SHP77 treated with DMSO at 0.1 percent for 48 hours (cell line): ENCODE measurements at regions not wholly inside any gene's neighbourhood (a gene's known extent, or its start where the extent isn't known, plus 50 kb on each side); places are given as distances from the start of the nearest gene placed in this dataset.
A peak's percentile ranks its signal among the peaks of the same experiment; 100 is the strongest.
"Not testable (repeated sequence)": the region's sequence is repeated elsewhere in the genome, so short reads cannot be mapped to it uniquely, and the experiment has no call there.

Experiments
- DNase-seq: peaks from one replicate; lab custom pipeline; 2025; lab: John Stamatoyannopoulos, UW

DNA sequence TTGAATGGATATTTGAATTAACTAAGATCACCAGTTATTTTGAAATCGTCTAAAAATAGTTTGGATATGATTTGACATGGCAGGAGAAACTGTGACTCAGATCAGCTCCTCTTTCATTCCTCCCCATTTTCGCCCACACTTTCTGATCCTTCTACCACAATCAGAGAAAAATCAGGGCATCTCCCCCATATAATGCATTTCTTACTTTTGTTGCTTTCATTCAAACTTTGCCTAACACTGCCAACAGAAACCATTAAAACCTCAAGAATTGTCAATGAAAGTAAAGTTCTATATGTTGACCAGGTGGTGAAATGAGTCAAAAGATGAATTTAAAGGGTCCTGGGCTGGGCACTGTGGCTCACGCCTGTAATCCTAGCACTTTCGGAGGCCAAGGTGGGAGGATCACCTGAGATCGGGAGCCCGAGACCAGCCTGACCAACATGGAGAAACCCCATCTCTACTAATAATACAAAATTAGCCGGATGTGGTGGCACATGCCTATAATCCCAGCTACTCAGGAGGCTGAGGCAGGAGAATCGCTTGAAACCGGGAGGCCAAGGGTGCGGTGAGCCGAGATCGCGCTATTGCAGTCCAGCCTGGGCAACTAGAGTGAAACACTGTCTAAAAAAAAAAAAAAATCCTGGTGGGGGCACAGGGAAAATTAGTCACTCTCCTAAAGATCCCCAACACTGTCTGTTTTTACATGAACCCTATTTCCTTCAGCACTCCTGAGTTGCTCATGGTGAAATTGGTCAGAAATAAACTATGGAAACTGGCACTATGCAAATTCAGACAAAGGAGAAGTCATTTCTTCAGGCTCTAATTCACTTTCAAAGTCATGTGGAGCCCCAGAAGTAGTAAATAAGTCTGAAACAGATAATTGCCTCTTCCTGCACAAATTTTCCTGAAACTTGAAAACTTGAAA is 122.8 kb upstream of the NOCT start:
- DNase-seq = no peak

DNA sequence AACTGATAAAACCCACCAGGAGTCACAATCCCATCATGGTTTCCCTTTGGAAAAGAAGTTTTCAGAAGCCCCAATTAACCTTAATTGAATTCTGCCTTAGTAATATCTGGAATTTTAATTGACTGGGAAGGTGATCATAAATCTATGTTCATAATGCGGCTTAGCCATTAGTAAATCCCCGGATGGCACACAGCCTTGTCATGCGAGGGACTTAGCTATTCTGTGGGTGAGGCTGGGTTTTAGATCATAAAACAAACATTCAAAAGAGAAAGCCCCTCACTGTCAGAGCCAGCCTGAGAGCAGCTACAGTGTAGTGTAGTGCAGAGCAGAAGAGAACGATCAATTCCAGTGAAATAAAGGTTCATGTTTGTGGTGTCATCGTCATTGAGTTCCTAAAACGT is 124.0 kb upstream of the NOCT start:
- DNase-seq = peak; percentile 29

DNA sequence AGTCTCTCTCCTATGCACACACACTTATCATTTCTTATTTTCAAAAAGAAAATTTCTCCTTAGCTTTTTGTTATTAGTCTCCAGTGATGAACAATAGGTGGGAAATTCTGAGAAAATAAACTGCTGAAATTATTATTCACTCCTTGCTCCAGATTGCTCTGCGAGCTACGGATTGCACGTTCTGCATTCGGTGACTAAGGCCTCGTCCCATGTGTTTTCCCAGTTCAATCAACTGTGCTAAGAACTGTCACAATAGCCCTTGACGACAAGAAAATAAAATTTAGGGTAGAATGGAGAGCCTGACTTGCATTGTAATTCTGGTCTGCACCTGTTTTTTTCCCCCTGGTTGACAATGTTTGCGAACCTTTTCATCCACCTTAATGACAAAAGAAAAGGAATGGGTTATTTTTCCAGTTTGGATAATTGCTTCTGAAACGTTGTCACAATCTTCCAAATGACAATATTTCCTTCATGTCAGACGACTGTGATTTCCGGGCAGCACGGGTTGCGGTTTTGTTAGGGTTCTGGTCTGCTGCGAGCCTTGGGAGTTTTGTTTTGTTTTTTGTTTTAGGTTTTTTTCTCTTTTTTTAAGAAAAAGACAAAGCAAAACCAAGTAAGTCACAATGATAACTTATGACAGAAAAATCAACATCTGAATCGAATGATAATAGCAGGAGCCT is 124.5 kb upstream of the NOCT start:
- DNase-seq = no peak

GRCh38 chr4:138889216-138889615 is 126.4 kb upstream of the NOCT start:
- no peak for DNase-seq

- DNase-seq = no peak
These were observed 127.8 kb upstream of the NOCT start for GRCh38 chr4:138887741-138888140.

DNA sequence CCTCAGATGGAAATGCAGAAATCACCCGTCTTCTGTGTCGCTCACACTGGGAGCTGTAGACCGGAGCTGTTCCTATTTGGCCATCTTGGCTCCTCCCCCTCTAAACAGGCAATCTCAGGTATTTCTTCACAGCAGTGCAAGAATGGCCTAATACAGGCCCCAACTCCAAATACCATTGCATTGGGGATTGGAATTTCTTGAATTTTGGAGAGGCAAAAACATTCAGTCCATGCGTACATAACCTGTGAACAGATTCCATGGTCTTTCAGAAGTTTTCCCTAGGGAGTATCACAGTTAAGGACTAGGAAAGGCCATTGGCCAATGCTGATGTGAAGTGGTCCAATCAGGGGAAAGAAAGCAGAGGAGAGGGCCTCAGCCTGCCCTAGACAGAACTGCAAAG is 128.2 kb upstream of the NOCT start:
- DNase-seq = no peak

DNA sequence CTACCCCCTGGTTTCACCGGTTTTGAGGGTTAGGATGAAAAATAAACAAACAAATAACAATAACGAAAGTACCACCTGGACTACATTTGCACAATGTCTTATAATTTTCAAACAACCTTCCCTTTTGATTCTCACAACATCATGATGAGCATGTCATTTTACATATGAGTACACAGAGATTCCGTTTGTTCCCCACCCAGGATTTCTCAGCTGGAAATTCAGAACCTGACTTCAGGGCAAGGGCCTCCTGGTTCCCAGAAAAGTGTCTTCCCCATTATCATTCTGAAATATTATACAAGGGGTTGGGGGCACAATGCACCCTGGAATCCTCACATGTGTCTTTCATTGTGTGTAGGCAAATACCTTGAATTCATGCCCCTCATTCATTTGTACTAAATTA is 135.8 kb upstream of the NOCT start:
- no peak for DNase-seq

GRCh38 chr4:138875891-138876608 is 139.5 kb upstream of the NOCT start:
- DNase-seq = no peak

DNA sequence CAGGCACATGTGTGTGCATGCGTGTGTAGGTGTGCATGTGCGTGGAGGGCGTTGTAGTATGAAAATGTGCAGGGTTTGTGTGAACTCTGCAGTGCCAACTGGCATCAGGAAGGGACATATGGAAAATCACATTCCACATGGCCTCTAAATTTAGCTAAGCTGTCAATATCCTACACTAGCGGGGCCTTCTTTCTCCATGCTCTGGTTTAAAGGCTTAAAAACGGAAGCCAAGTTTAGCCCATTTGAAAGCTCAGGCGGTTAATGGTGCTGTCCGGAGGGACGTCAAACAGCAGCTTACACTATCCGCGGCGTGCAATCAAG is 144.1 kb upstream of the NOCT start:
- no peak for DNase-seq

DNA sequence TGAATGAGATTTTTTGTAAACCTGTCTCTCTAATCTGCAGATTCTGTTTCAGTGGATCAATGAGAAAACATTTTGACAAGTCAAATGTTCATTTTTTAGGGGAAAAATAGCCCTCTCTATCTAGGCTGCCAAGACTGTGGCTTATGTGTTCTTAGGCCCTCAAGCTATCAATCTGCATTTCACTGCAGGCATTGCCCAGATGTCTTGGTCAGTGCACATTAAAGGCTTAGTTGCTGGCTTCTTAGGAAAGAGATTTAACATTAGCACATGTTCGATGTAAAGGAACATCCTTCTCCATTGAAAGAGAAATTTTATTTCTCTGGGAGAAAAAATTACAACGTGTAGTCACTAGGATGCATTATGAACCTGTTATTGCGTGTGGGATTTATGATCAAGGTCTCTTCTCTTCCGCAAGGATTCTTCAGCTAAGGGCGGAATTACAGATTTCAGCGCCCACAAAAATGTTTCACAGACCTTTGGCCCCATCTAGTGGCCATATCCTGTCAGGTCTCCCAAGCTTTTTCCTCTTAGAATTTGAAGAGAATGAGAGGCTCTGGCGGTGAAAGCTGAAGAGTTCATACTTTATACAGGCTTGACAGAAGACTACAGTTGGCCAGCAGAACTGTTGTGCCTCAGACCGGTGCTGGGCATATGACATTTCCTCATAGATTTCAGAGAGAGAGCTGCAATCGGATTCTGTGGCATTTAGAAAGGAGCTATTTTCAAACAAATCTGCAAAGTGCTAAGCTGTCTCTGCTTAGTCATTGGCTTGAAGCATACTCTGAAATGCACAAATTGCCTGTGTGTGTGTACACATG is 144.6 kb upstream of the NOCT start:
- DNase-seq = peak; percentile 35

- no peak for DNase-seq
These were observed 145.9 kb upstream of the NOCT start for GRCh38 chr4:138869631-138870030.

- no peak for DNase-seq
These were observed 146.4 kb upstream of the NOCT start for GRCh38 chr4:138869165-138869564.

- DNase-seq = no peak
These were observed 147.0 kb upstream of the NOCT start for GRCh38 chr4:138868562-138868961.

DNA sequence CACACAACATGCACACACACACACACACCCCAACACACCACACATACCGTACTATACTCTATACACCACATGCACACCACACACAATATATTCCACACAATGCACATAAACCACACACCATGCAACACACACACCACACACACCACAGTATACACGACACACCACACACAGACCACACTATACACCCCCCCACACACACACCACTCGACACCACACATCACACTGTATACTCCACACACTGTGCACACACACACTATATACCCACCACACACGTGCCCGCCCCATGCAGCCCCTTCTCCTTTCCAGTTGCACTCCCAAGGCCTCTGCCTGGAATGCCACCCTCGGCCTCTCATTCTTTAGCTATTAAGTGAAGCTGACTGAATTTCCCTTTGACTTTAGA is 148.2 kb upstream of the NOCT start:
- no peak for DNase-seq

- DNase-seq = no peak
These were observed 149.3 kb upstream of the NOCT start for GRCh38 chr4:138866314-138866713.

DNA sequence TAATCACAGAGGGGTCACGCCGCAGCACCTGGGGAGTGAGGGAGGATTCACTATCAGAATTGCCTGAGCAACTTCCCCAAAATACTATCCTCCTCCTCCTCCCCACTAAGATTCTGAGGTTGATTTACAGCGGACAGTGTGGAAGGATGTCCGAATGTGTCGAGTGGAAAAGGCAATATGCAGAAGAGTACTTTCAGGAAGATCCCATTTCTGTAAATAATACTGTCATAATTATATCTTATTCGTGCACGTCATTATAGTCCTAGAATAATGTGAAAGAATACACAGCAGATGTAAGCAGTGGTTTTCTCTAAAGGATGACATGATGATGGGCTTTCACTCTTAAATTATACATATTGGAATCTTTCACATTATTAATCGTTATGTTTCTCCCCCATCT is 149.8 kb upstream of the NOCT start:
- no peak for DNase-seq

DNA sequence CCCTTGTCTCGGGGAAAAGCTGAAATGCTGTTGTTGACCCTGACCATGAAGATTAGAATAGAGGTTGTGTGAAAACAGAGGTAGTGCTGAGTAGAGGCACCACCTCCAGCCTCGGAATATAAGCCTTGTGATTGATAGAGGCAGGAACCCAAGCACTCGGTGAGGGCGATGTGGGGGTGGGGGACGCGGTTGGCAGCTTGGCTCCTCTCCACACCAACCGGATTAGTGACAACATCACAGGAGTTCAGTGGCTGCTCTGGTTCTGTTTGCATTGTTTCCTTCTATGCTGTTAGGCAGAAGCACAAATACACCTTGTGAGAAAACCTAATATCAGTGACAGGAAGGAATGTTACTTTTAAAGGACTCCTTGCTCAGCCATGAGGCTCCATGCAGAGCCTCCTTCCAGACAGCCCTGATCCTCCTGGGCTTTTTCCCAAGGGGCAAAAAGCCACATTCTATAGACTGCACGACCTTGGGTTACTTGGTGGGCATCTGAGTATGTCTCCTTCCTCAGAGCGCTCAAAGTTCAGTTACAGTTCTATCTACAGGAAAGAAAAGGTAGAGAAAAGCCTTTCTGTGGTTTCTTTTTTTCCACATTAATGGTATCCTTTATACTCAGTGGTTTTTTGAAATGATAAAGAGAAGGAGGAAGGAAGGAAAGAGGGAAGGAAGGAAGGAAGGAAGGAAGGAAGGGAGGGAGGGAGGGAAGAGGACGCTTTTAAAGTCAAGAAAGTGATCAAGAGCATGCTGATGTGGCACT is 150.4 kb upstream of the NOCT start:
- no peak for DNase-seq

DNA sequence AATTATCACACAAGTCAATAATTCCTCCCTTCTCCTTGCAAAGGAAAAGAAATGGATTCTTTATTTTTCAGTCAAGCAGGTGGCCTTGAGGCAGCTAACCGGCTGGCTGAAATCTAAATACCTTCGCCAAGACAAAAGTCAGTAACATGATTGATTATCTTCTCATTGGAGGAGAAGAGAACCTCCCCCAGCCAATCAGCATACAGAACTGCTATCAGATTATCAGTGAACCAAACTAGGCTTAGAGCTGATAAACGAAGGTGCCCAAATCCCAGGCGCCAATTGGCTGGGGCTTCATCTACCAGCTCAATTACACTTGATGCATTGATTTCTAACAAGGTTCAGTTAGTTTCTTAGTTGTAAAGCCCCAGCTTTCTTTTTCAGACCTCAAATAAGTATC is 152.4 kb upstream of the NOCT start:
- no peak for DNase-seq

GRCh38 chr4:138861135-138861534 is 154.4 kb upstream of the NOCT start:
- DNase-seq = no peak

DNA sequence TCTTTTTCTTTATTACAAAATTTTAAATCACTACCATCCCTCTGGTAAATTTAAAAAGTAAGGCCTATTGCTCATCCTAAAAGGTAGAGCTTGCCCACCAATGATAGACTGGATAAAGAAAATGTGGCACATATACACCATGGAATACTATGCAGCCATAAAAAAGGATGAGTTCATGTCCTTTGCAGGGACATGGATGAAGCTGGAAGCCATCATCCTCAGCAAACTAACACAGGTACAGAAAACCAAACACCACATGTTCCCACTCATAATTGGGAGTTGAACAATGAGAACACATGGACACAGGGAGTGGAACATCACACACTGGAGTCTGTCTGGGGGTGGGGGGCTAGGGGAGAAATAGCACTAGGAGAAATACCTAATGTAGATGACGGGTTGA is 155.2 kb upstream of the NOCT start:
- DNase-seq = not testable (repeated sequence)

DNA sequence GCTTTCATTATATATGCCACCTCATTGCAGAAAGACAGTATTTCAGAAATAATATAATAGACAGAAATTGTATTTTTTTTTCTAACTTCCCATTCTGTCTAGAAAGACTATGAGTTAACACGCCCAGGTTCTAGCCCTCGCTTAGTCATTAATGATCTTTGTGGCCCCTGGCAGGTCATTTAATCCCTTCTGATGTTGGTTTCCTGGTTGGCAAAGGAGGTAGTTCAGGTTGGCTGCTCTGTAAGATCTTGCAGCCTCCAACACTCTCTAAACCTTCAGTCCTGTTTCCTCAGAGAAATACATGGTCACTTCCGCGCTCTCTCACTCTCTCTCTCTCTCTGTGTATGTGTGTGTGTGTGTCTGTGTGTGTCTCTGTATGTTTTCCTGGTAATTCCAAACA is 156.3 kb upstream of the NOCT start:
- DNase-seq = no peak
